ENCODE measurements at regions not wholly inside any gene's neighbourhood (a gene's known extent, or its start where the extent isn't known, plus 50 kb on each side); places are given as distances from the start of the nearest gene placed in this dataset.
"Not testable (repeated sequence)": the region's sequence is repeated elsewhere in the genome, so short reads cannot be mapped to it uniquely, and the experiment has no call there.

DNA sequence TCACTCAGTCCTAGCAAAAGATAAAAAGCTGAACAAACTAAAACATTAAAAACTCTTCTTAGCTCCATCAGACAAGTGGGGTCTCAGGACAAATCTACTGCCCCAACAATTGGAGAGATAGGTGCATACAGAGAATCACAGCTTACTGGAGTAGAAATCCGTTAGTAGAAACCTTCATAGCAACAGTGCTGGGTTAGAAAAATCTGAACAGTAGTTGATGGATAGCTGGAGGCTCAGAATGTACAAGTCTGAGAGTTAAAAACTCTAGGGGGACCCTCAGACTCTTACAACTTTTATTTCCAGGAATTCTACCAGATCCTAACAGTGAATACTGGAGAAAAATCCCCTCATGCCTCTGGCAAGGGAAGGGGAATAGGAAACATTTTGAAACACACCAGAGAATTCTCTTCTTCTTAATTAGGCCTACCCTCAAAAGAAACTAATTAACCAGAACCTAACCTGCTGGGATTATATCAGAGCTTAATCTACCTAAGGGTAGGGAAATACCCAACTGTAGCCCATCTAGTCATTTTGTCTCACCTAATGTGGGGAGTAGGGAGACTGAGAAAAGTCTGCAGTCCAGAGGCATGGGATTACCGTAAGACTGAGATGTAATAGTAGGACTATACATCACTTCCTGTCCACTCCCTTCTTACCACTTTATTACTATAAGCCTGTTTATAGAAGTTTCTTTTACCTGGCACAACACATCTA lies 165.0 kb upstream of the CTSO start:
- Histone ChIP-seq H3K4me1 (ENCODE audit: insufficient read depth, low read length) (no peaks in the 10 kb centered on the region), H3K36me3 (ENCODE audit: insufficient read depth, low read length) (no peaks in the 10 kb centered on the region), H3K4me3 (ENCODE audit: low read length in 2 of 2) (no peak overlapping the region), H3K27ac (ENCODE audit: low read depth, low read length) (no peak overlapping the region), H3K27me3 (ENCODE audit: insufficient read depth, low read length) (no peaks in the 10 kb centered on the region), H3K9me3 (ENCODE audit: control insufficient read depth in 1 of 2, low read length in 2 of 2) (no peaks in the 10 kb centered on the region)
- intact Hi-C loops (cut with micrococcal nuclease): no loop called here
- no peak for DNase-seq
- CTCF ChIA-PET (ENCODE audit: partially characterized antibody): no interaction called here
- H3K27ac Mint-ChIP-seq: no peak overlapping the region
- POLR2A ChIA-PET (ENCODE audit: partially characterized antibody): no interaction called here
- peaks cover 0 to 1% of the 10 kb centered on the region in 2 donors for H3K27me3 Mint-ChIP-seq
- no peaks in the 10 kb centered on the region for H3K4me1 Mint-ChIP-seq
- no peak overlapping the region for H3K4me3 Mint-ChIP-seq
- no peaks in the 10 kb centered on the region for H3K36me3 Mint-ChIP-seq
- H3K9me3 Mint-ChIP-seq: peaks cover 0 to 3% (median under 1%) of the 10 kb centered on the region in 8 donors

GRCh38 chr4:156117743-156118142 lies 164.1 kb upstream of the CTSO start:
- no peak overlapping the region for H3K27ac Mint-ChIP-seq
- H3K9me3 Mint-ChIP-seq: peaks cover 0 to 3% (median 0%) of the 10 kb centered on the region in 8 donors
- Histone ChIP-seq H3K4me3 (ENCODE audit: low read length in 2 of 2) (no peak overlapping the region), H3K4me1 (ENCODE audit: insufficient read depth, low read length) (no peaks in the 10 kb centered on the region), H3K27me3 (ENCODE audit: insufficient read depth, low read length) (no peaks in the 10 kb centered on the region), H3K36me3 (ENCODE audit: insufficient read depth, low read length) (no peaks in the 10 kb centered on the region), H3K9me3 (ENCODE audit: control insufficient read depth in 1 of 2, low read length in 2 of 2) (no peaks in the 10 kb centered on the region), H3K27ac (ENCODE audit: low read depth, low read length) (no peak overlapping the region)
- POLR2A ChIA-PET (ENCODE audit: partially characterized antibody): no interaction called here
- no peaks in the 10 kb centered on the region for H3K4me1 Mint-ChIP-seq
- H3K4me3 Mint-ChIP-seq: no peak overlapping the region
- peaks cover 0 to 1% of the 10 kb centered on the region in 2 donors for H3K27me3 Mint-ChIP-seq
- intact Hi-C loops (cut with micrococcal nuclease): no loop called here
- H3K36me3 Mint-ChIP-seq: no peaks in the 10 kb centered on the region
- no peak for DNase-seq
- CTCF ChIA-PET (ENCODE audit: partially characterized antibody): no interaction called here

- DNase-seq: no peak
- intact Hi-C loops (cut with micrococcal nuclease): no loop called here
- POLR2A ChIA-PET (ENCODE audit: partially characterized antibody): no interaction called here
- no peaks in the 10 kb centered on the region for H3K4me1 Mint-ChIP-seq
- Histone ChIP-seq H3K4me1 (ENCODE audit: insufficient read depth, low read length) (no peaks in the 10 kb centered on the region), H3K9me3 (ENCODE audit: control insufficient read depth in 1 of 2, low read length in 2 of 2) (no peaks in the 10 kb centered on the region), H3K36me3 (ENCODE audit: insufficient read depth, low read length) (no peaks in the 10 kb centered on the region), H3K27me3 (ENCODE audit: insufficient read depth, low read length) (no peaks in the 10 kb centered on the region), H3K27ac (ENCODE audit: low read depth, low read length) (no peak overlapping the region), H3K4me3 (ENCODE audit: low read length in 2 of 2) (no peak overlapping the region)
- H3K9me3 Mint-ChIP-seq: no peaks in the 10 kb centered on the region
- H3K36me3 Mint-ChIP-seq: no peaks in the 10 kb centered on the region
- CTCF ChIA-PET (ENCODE audit: partially characterized antibody): no interaction called here
- H3K27me3 Mint-ChIP-seq: peaks cover 0 to 1% of the 10 kb centered on the region in 2 donors
- H3K4me3 Mint-ChIP-seq: no peak overlapping the region
- H3K27ac Mint-ChIP-seq: no peak overlapping the region
These were observed 163.3 kb upstream of the CTSO start for GRCh38 chr4:156116991-156117390.

- Mint-ChIP-seq H3K4me3 (no peak overlapping the region), H3K27ac (no peak overlapping the region), H3K9me3 (peaks cover 0 to 4% (median 0%) of the 10 kb centered on the region in 8 donors), H3K36me3 (no peaks in the 10 kb centered on the region), H3K4me1 (no peaks in the 10 kb centered on the region), H3K27me3 (no peaks in the 10 kb centered on the region)
- no peaks in the 10 kb centered on the region for H3K9me3 ChIP-seq (ENCODE audit: control insufficient read depth in 1 of 2, low read length in 2 of 2)
- H3K4me1 ChIP-seq (ENCODE audit: insufficient read depth, low read length): no peaks in the 10 kb centered on the region
- H3K27ac ChIP-seq (ENCODE audit: low read depth, low read length): no peak overlapping the region
- DNase-seq: no peak
- intact Hi-C loops (cut with micrococcal nuclease): no loop called here
- no peaks in the 10 kb centered on the region for H3K27me3 ChIP-seq (ENCODE audit: insufficient read depth, low read length)
- no peaks in the 10 kb centered on the region for H3K36me3 ChIP-seq (ENCODE audit: insufficient read depth, low read length)
- no peak overlapping the region for H3K4me3 ChIP-seq (ENCODE audit: low read length in 2 of 2)
- CTCF ChIA-PET (ENCODE audit: partially characterized antibody): no interaction called here
- POLR2A ChIA-PET (ENCODE audit: partially characterized antibody): no interaction called here
These were observed 159.6 kb upstream of the CTSO start for GRCh38 chr4:156113138-156113765.

DNA sequence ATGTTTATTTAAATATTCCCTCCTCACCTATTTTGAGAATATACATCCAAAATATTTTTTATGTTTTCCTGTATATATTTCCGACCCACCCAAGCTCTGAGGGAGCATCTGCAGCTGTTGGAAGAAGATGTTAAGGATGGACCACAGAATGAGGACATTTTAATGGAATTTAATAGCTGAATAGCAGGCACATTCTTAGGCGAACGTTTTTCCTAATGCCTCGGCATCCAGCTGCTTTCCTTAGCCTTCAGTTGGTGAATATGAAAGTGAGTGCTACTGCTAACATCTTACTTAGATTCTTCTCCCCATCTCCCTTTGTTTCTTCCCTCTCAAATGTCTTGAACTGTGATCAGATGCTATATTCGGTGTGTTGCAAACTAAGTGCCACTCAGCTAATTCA lies 158.0 kb upstream of the CTSO start:
- Mint-ChIP-seq H3K36me3 (no peaks in the 10 kb centered on the region), H3K4me3 (no peak overlapping the region), H3K27me3 (no peaks in the 10 kb centered on the region), H3K4me1 (no peaks in the 10 kb centered on the region), H3K9me3 (peaks cover 0 to 4% (median 0%) of the 10 kb centered on the region in 8 donors), H3K27ac (no peak overlapping the region)
- POLR2A ChIA-PET (ENCODE audit: partially characterized antibody): no interaction called here
- Histone ChIP-seq H3K27me3 (ENCODE audit: insufficient read depth, low read length) (no peaks in the 10 kb centered on the region), H3K4me3 (ENCODE audit: low read length in 2 of 2) (no peak overlapping the region), H3K36me3 (ENCODE audit: insufficient read depth, low read length) (no peaks in the 10 kb centered on the region), H3K27ac (ENCODE audit: low read depth, low read length) (no peak overlapping the region), H3K9me3 (ENCODE audit: control insufficient read depth in 1 of 2, low read length in 2 of 2) (no peaks in the 10 kb centered on the region), H3K4me1 (ENCODE audit: insufficient read depth, low read length) (no peaks in the 10 kb centered on the region)
- no peak for DNase-seq
- CTCF ChIA-PET (ENCODE audit: partially characterized antibody): no interaction called here
- intact Hi-C loops (cut with micrococcal nuclease): no loop called here

DNA sequence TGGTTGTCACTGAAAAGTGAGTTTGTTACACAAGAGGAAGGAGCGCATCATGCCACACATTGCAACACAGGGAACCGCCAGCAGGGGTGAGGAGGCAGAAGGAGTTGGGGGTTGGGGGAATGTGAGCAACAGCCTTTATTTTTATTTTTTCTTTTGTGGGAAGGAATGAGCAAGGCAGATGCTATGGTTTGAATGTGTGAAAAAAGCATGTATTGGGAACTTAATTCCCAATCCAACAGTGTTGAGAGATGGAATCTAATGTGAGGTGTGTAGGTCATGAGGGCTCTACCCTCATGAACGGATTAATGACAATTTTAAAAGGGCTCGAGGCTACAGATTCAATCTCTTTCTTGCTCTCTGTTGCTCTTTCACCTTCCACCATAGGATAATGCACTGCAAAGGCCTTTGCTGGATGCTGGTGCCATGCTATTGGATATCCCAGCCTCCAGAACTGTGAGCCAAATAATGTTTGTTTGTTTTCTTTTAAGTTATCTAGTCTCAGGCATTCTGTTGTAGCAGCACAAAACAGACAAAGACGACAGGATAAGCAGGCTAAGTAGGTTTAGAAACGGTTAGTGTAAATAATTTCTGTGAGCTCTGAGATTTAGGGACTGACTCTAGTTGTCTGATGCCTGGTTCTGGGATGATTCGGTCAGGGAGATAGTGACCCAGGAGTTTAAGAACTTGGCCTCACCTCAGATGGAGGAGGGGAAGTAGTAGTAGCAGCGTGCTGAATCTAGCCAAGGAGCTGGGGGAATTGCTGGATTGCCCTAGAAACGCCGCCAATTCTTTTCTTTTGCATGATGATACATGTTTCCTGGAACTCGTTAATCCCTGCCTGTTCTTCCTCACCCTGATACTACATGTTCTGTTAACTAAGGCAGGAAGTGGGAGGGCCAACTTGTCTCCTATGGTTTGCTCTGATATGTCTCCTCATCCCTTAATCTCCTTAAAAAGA lies 156.6 kb upstream of the CTSO start:
- Mint-ChIP-seq H3K27me3 (no peaks in the 10 kb centered on the region), H3K4me1 (no peaks in the 10 kb centered on the region), H3K27ac (no peak overlapping the region), H3K4me3 (no peak overlapping the region), H3K9me3 (peaks cover 0 to 4% (median 0%) of the 10 kb centered on the region in 8 donors), H3K36me3 (no peaks in the 10 kb centered on the region)
- Histone ChIP-seq H3K9me3 (ENCODE audit: control insufficient read depth in 1 of 2, low read length in 2 of 2) (no peaks in the 10 kb centered on the region), H3K4me1 (ENCODE audit: insufficient read depth, low read length) (no peaks in the 10 kb centered on the region), H3K27me3 (ENCODE audit: insufficient read depth, low read length) (no peaks in the 10 kb centered on the region), H3K36me3 (ENCODE audit: insufficient read depth, low read length) (no peaks in the 10 kb centered on the region), H3K4me3 (ENCODE audit: low read length in 2 of 2) (no peak overlapping the region), H3K27ac (ENCODE audit: low read depth, low read length) (no peak overlapping the region)
- CTCF ChIA-PET (ENCODE audit: partially characterized antibody): no interaction called here
- DNase-seq: no peak
- POLR2A ChIA-PET (ENCODE audit: partially characterized antibody): no interaction called here
- intact Hi-C loops (cut with micrococcal nuclease): no loop called here

DNA sequence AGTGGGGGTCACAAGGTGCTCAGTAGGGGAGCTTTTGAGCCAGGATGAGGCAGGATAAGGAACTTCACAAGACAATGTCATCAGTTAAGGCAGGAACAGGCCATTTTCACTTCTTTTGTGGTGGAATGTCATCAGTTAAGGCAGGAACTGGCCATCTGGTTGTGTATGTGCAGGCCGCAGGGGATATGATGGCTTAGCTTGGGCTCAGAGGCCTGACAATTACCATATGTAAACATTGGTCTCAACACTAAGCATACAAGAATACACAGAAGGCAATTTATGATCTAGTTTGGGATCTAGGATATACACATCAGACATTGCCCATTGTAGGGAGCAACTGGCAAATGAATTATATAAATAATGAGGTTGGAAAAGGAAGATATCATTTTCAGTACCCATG lies 155.4 kb upstream of the CTSO start:
- H3K4me1 ChIP-seq (ENCODE audit: insufficient read depth, low read length); intact Hi-C loops (cut with micrococcal nuclease); H3K9me3 ChIP-seq (ENCODE audit: control insufficient read depth in 1 of 2, low read length in 2 of 2); DNase-seq; CTCF ChIA-PET (ENCODE audit: partially characterized antibody); H3K27me3 ChIP-seq (ENCODE audit: insufficient read depth, low read length); H3K27ac Mint-ChIP-seq; POLR2A ChIA-PET (ENCODE audit: partially characterized antibody); H3K9me3 Mint-ChIP-seq; H3K4me1 Mint-ChIP-seq; H3K27me3 Mint-ChIP-seq; H3K4me3 ChIP-seq (ENCODE audit: low read length in 2 of 2); H3K27ac ChIP-seq (ENCODE audit: low read depth, low read length); H3K36me3 Mint-ChIP-seq; H3K4me3 Mint-ChIP-seq; H3K36me3 ChIP-seq (ENCODE audit: insufficient read depth, low read length): not testable (repeated sequence)
